Activated CD8-positive, alpha-beta memory T cell treated with anti-CD3 and anti-CD28 coated beads for 24 hours (primary cell): ENCODE measurements at regions not wholly inside any gene's neighbourhood (a gene's known extent, or its start where the extent isn't known, plus 50 kb on each side); places are given as distances from the start of the nearest gene placed in this dataset.
"Not testable (repeated sequence)": the region's sequence is repeated elsewhere in the genome, so short reads cannot be mapped to it uniquely, and the experiment has no call there.

Experiments used
- DNase-seq: peaks from one replicate; pipeline ENCODE4 v3.0.0-alpha.2; 2020

GRCh38 chr21:6428498-6429092, 4092.8 kb upstream of the TPTE start:
- DNase-seq, result not testable (repeated sequence)

GRCh38 chr21:6429924-6430323, 4091.5 kb upstream of the TPTE start:
- DNase-seq, result not testable (repeated sequence)

- not testable (repeated sequence) for DNase-seq
Observed at GRCh38 chr21:6433149-6433548, 4088.2 kb upstream of the TPTE start.

- not testable (repeated sequence) for DNase-seq
Observed at GRCh38 chr21:6436205-6436604, 4085.2 kb upstream of the TPTE start.

- DNase-seq, result not testable (repeated sequence)
Observed at GRCh38 chr21:6436971-6437833, 4084.2 kb upstream of the TPTE start.

- not testable (repeated sequence) for DNase-seq
Observed at GRCh38 chr21:6437834-6438187, 4083.6 kb upstream of the TPTE start.

- not testable (repeated sequence) for DNase-seq
Observed at GRCh38 chr21:6439058-6439457, 4082.3 kb upstream of the TPTE start.

GRCh38 chr21:6454648-6455340, 4066.6 kb upstream of the TPTE start:
- DNase-seq, result not testable (repeated sequence)

- not testable (repeated sequence) for DNase-seq
Observed at GRCh38 chr21:6456011-6456661, 4065.2 kb upstream of the TPTE start.

GRCh38 chr21:6459761-6460160, 4061.6 kb upstream of the TPTE start:
- not testable (repeated sequence) for DNase-seq

GRCh38 chr21:6461358-6461757, 4060.0 kb upstream of the TPTE start:
- DNase-seq, result not testable (repeated sequence)

- DNase-seq, result not testable (repeated sequence)
Observed at GRCh38 chr21:6464419-6464818, 4057.0 kb upstream of the TPTE start.

GRCh38 chr21:6466081-6466698, 4055.2 kb upstream of the TPTE start:
- not testable (repeated sequence) for DNase-seq

GRCh38 chr21:6466707-6467106, 4054.7 kb upstream of the TPTE start:
- DNase-seq, result not testable (repeated sequence)

GRCh38 chr21:6467189-6467774, 4054.1 kb upstream of the TPTE start:
- DNase-seq, result not testable (repeated sequence)

- not testable (repeated sequence) for DNase-seq
Observed at GRCh38 chr21:6467907-6468306, 4053.5 kb upstream of the TPTE start.

- not testable (repeated sequence) for DNase-seq
Observed at GRCh38 chr21:6468331-6468860, 4053.0 kb upstream of the TPTE start.

- not testable (repeated sequence) for DNase-seq
Observed at GRCh38 chr21:6474250-6474968, 4047.0 kb upstream of the TPTE start.

- DNase-seq, result not testable (repeated sequence)
Observed at GRCh38 chr21:6481116-6481515, 4040.3 kb upstream of the TPTE start.

- DNase-seq, result not testable (repeated sequence)
Observed at GRCh38 chr21:6482616-6483015, 4038.8 kb upstream of the TPTE start.

GRCh38 chr21:6483645-6484044, 4037.7 kb upstream of the TPTE start:
- not testable (repeated sequence) for DNase-seq
